Upper lobe of right lung (tissue), 1 donor: ENCODE measurements at regions not wholly inside any gene's neighbourhood (a gene's known extent, or its start where the extent isn't known, plus 50 kb on each side); places are given as distances from the start of the nearest gene placed in this dataset.
A peak's percentile ranks its signal among the peaks of the same experiment; 100 is the strongest.

Source experiments
- ATAC-seq: fragments of 200-7000 bp; cut with Tn5 transposase; one replicate; pipeline ENCODE4 v1.9.1; 2020; ENCODE audit warnings: mild to moderate bottlenecking, moderate library complexity
- DNase-seq: peaks from one replicate; pipeline ENCODE4 v3.0.0-alpha.2; 2020
- H3K27ac ChIP-seq: fragments of 200-600 bp; one replicate; pipeline ENCODE4 v1.8.0; 2022
- H3K27me3 ChIP-seq: fragments of 200-600 bp; one replicate; pipeline ENCODE4 v1.8.0; 2022; ENCODE audit warnings: mild to moderate bottlenecking
- H3K36me3 ChIP-seq: fragments of 200-600 bp; one replicate; pipeline ENCODE4 v1.8.0; 2022
- H3K4me1 ChIP-seq: fragments of 200-600 bp; one replicate; pipeline ENCODE4 v1.8.0; 2022
- H3K4me3 ChIP-seq: fragments of 200-600 bp; one replicate; pipeline ENCODE4 v1.8.0; 2022; ENCODE audit warnings: mild to moderate bottlenecking
- H3K9me3 ChIP-seq: fragments of 200-600 bp; one replicate; pipeline ENCODE4 v1.8.0; 2022
- intact Hi-C: fragments of 100-400 bp; cut with DNase I; formaldehyde crosslinking; loops from one replicate; pipeline ENCODE4 v1.11.0; 2022
- TF ChIP-seq, protein P1 (sequence below): fragments of 200-600 bp; IDR thresholded peaks from one replicate; pipeline ENCODE4 v1.8.0; 2022; ENCODE audit warnings: antibody characterized with exemption
- donor health status: DM: no; HTN: yes; CAD: no; lungs with severe emphysema.

DNA sequence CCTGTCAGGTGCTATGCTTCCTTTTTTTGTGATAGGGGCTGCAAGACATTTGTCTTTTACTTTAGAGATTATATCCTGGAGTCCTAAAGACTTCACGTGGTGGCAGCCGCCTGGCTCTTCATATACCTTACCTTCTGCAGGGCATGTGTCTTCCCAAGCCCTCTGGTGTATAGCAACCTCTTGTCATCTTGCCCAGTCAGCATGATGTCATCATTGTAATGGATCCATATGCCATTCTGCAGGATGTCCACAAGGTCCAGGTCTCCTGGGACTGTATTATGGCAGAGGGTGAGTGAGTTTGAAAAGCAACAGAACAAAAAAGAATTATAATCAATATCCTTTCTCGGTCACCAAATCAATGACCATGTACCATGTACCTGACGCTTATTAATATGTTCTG, 82.2 kb upstream of the SCOC start:
- TF ChIP-seq, protein P1, sequence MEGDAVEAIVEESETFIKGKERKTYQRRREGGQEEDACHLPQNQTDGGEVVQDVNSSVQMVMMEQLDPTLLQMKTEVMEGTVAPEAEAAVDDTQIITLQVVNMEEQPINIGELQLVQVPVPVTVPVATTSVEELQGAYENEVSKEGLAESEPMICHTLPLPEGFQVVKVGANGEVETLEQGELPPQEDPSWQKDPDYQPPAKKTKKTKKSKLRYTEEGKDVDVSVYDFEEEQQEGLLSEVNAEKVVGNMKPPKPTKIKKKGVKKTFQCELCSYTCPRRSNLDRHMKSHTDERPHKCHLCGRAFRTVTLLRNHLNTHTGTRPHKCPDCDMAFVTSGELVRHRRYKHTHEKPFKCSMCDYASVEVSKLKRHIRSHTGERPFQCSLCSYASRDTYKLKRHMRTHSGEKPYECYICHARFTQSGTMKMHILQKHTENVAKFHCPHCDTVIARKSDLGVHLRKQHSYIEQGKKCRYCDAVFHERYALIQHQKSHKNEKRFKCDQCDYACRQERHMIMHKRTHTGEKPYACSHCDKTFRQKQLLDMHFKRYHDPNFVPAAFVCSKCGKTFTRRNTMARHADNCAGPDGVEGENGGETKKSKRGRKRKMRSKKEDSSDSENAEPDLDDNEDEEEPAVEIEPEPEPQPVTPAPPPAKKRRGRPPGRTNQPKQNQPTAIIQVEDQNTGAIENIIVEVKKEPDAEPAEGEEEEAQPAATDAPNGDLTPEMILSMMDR = no peak
- H3K9me3 ChIP-seq = no peaks in the 10 kb centered on the region
- no peak overlapping the region for H3K4me3 ChIP-seq
- no peak overlapping the region for H3K27ac ChIP-seq
- ATAC-seq (no peak), DNase-seq (no peak)
- H3K36me3 ChIP-seq = no peaks in the 10 kb centered on the region
- no peaks in the 10 kb centered on the region for H3K27me3 ChIP-seq
- intact Hi-C loops = no loop called here
- H3K4me1 ChIP-seq = no peaks in the 10 kb centered on the region

DNA sequence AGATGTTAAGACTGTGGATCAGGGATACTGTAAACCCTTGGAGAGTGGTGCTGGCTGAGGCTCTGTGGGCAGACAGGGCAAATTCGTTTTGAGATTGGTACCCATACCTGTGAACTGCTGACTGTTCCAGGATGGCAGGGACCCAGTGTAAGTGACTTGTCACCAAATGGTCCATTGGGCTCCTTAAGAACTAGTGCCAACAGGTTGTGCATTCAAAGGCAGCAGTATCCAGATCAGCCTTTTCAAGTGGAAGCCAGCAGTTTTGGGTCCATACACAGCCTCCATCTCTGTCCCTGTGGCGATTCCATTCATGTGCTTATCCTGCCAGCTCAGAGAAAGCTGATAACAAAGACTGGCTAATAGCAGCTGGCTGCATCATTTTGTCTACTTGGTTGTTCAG, 84.0 kb upstream of the SCOC start:
- Histone ChIP-seq H3K4me1 (no peaks in the 10 kb centered on the region), H3K36me3 (no peaks in the 10 kb centered on the region), H3K4me3 (no peak overlapping the region), H3K27ac (no peak overlapping the region), H3K9me3 (no peaks in the 10 kb centered on the region), H3K27me3 (no peaks in the 10 kb centered on the region)
- intact Hi-C loops = no loop called here
- ATAC-seq = no peak
- DNase-seq = no peak
- TF ChIP-seq, protein P1 = no peak

DNA sequence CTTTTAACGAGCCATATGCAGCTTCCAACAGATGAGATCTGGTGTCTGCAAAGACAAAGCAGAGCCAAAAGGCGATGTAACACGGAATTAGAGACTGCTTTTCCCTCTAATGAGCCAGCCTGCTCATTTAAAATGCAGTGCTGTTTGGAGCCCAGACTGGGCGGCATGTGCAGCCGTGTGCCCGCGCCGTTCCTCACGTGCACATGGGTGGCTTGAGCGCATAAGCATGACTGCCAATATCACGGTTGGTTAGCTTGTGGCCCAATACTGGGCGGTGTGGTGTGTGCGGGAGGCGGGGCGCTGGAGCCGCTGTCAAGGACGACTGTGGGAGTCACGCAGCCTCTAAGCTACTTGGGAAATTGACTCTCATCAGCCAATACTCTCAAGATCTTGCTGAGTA, 87.0 kb upstream of the SCOC start:
- Histone ChIP-seq H3K4me1 (no peaks in the 10 kb centered on the region), H3K27ac (no peak overlapping the region), H3K9me3 (no peaks in the 10 kb centered on the region), H3K27me3 (no peaks in the 10 kb centered on the region), H3K36me3 (no peaks in the 10 kb centered on the region), H3K4me3 (no peak overlapping the region)
- TF ChIP-seq, protein P1 = no peak
- DNase-seq = no peak
- ATAC-seq = peak; percentile 13
- intact Hi-C loops = no loop called here

DNA sequence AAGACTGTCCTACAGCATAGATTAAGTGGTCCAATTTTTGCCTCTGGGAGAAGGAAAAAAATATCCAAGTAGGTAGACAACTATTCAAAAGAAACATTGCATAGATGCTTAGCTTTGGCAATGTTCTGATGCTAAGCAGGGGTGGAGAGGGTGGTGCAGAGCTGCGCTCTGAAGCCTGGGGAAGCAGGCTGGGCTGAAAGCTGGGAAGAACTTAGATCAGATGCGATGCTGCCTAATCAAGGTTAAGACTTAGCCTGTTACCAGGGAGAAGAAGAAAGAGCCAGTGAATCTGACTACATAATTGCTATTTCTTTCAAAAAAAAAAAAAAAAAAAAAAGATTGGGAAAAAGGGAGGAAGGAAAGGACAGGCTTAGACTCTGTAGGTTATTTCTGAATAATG, 89.0 kb upstream of the SCOC start:
- no peaks in the 10 kb centered on the region for H3K27me3 ChIP-seq

DNA sequence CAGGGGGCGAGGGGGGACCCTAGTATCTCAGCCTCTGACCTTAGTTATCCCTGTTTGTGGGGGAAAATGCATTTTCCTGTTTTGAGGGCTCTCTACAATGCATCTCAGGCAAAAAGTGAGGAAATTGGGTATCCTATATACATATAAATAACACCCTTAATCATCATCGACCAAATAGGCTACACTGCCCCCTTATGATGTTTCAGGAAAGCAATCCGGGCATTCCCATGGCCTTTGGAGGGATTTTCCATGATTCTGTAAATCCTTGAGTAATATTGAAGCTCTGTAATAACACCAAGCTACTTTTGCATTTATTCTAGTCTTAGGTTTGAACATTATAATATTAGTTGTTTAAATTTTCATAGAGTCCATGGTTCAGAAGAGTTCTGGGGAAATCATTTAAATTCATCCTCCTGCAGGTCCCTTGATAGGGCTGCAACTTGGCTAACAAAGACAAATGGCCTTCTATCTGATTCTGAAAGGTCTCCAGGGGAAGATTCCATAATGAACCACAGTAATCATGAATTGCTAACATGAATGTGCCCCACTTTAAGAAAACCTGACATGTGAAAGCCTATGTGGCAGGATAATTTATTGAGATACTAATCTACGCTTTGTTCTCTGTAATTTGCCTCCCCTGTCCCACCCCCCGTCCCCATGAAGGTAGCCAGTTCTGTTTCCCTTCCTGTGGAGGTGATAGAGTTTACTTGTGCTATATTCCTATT, 91.5 kb upstream of the SCOC start:
- H3K27ac ChIP-seq = no peak overlapping the region
- H3K9me3 ChIP-seq = no peaks in the 10 kb centered on the region
- ATAC-seq (no peak), DNase-seq (no peak)
- no peaks in the 10 kb centered on the region for H3K27me3 ChIP-seq
- intact Hi-C loops = no loop called here
- no peak overlapping the region for H3K4me3 ChIP-seq
- TF ChIP-seq, protein P1 = no peak
- no peaks in the 10 kb centered on the region for H3K36me3 ChIP-seq
- H3K4me1 ChIP-seq = no peaks in the 10 kb centered on the region

More for the DNA sequence above, 89.0 kb upstream of the SCOC start:
- ATAC-seq (no peak), DNase-seq (no peak)
- Histone ChIP-seq H3K4me3 (no peak overlapping the region), H3K36me3 (no peaks in the 10 kb centered on the region), H3K9me3 (no peaks in the 10 kb centered on the region), H3K4me1 (no peaks in the 10 kb centered on the region), H3K27ac (no peak overlapping the region)
- intact Hi-C loops = no loop called here
- TF ChIP-seq, protein P1 = no peak

DNA sequence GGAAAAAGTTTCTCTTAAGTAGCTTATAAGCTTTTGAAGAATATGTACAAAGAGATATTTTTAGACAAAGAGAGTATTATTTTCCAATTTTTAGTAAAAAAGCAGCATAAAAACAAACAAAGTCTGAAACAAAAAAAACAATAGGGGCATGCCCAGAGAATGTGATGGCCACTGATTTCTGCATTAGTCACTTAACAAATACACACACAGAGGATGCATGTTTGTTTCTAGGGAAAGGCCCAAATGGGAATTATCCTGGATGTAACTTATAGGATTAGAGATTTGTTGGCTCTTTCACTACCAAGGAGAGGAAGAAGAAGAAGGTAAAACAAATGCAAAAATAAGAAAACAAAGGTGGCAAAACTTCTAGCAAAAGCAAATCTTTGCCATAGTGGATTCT, 95.9 kb upstream of the SCOC start:
- H3K27ac ChIP-seq = no peak overlapping the region
- no peak for ATAC-seq
- TF ChIP-seq, protein P1 = no peak
- H3K9me3 ChIP-seq = no peaks in the 10 kb centered on the region
- intact Hi-C loops = no loop called here
- no peaks in the 10 kb centered on the region for H3K27me3 ChIP-seq
- DNase-seq = no peak
- no peak overlapping the region for H3K4me3 ChIP-seq
- no peaks in the 10 kb centered on the region for H3K36me3 ChIP-seq
- H3K4me1 ChIP-seq = no peaks in the 10 kb centered on the region
